Gastrocnemius medialis (tissue), 4 donors: ENCODE measurements at regions not wholly inside any gene's neighbourhood (a gene's known extent, or its start where the extent isn't known, plus 50 kb on each side); places are given as distances from the start of the nearest gene placed in this dataset.

Experiments
- ATAC-seq, 2 donors: fragments of 150-250 bp; one replicate each; pipeline ENCODE4 v1.9.1; 2016
- DNase-seq, 2 donors: peaks; one replicate each; pipeline ENCODE4 v3.0.0-alpha.2; 2019
- H3K27ac ChIP-seq, 4 donors: fragments of 200-600 bp; sonication (generic); 1 replicate in 1 of 4; 2 replicates in 3 of 4; pipeline ENCODE4 v1.5.1; 2016 to 2018; ENCODE audit warnings: mild to moderate bottlenecking in 2 of 4, moderate library complexity in 1 of 4
- H3K27me3 ChIP-seq, 3 donors: fragments of 200-600 bp; sonication (generic) in 2 of 3; 1 replicate in 1 of 3; 2 replicates in 2 of 3; pipeline versions ENCODE4 v1.5.1 to v1.6.0; 2016 to 2019; ENCODE audit warnings: mild to moderate bottlenecking in 1 of 3, moderate library complexity in 1 of 3
- H3K36me3 ChIP-seq, 2 donors: fragments of 200-600 bp; sonication (generic) in 1 of 2; one replicate each; pipeline ENCODE4 v1.5.1; 2017 to 2018
- H3K4me1 ChIP-seq, 2 donors: fragments of 200-600 bp; sonication (generic) in 1 of 2; one replicate each; pipeline ENCODE4 v1.5.1; 2016 to 2017; ENCODE audit warnings: mild to moderate bottlenecking in 2 of 2
- H3K4me3 ChIP-seq, 4 donors: fragments of 200-600 bp; sonication (generic) in 3 of 4; 1 replicate in 1 of 4; 2 replicates in 3 of 4; pipeline ENCODE4 v1.5.1; 2016 to 2019; ENCODE audit warnings: mild to moderate bottlenecking in 2 of 4
- H3K9me3 ChIP-seq, 3 donors: fragments of 200-600 bp; sonication (generic) in 2 of 3; 1 replicate in 1 of 3; 2 replicates in 2 of 3; pipeline ENCODE4 v1.5.1; 2016 to 2019
- POLR2A ChIP-seq, 2 donors: fragments of 450-650 bp; IDR thresholded peaks; one replicate each; pipeline ENCODE4 v1.6.1; 2017; ENCODE audit warnings: antibody characterized with exemption in 2 of 2, mild to moderate bottlenecking in 2 of 2, moderate library complexity in 2 of 2
- in situ Hi-C, 4 donors: fragments of 200-750 bp; cut with MboI; loops; one replicate each; pipeline versions ENCODE4 v1.15.0 to v1.8.0; 2017; ENCODE audit warnings: low sequenced_read_pairs in 4 of 4
- intact Hi-C: fragments of 100-400 bp; cut with DNase I; formaldehyde crosslinking; loops from one replicate; pipeline ENCODE4 v1.15.1; 2023; ENCODE audit warnings: low total_unique reads
- TF ChIP-seq, protein P1 (sequence below), 5 experiments: fragments of 450-650 bp in 3 of 5; fragments of 200-600 bp in 2 of 5; sonication (generic) in 2 of 5; IDR thresholded peaks in 4 of 5; conservative IDR thresholded peaks in 1 of 5; 1 replicate in 4 of 5; 2 replicates in 1 of 5; pipeline ENCODE4 v1.5.1; 2016 to 2019; ENCODE audit warnings: antibody characterized with exemption in 5 of 5, mild to moderate bottlenecking in 3 of 5, moderate library complexity in 3 of 5

DNA sequence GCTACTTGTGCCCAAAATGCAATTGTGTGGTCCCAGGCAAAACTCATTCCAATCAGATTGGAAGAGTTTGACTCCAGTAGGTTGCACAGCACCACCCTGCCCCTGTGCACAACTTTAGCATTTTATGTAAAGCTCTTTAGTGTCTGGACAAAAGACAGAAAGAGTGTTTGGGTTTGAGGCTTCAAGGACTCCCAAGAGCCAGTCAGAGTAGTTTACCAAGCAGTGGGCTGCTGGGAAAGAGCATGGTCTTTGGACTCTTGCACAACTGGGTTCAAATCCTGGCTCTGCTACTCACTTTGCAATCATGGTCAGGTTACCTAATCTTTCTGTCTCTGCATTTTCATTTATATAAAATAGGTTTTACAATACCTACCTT, 75.8 kb upstream of the UMPS start:
- peaks cover 18 to 20% of the 10 kb centered on the region in 2 donors for H3K4me1 ChIP-seq
- intact Hi-C loops (no loop called here), in situ Hi-C loops (no loop called here)
- H3K36me3 ChIP-seq: peaks cover 0 to 55% of the 10 kb centered on the region in 2 donors
- H3K4me3 ChIP-seq: no peak overlapping the region
- H3K27me3 ChIP-seq: no peaks in the 10 kb centered on the region
- ATAC-seq: no peak
- H3K9me3 ChIP-seq: no peaks in the 10 kb centered on the region
- H3K27ac ChIP-seq: peak overlapping the region in 1 of 4 donors; percentile 47
- no peak for TF ChIP-seq POLR2A (IDR thresholded peaks at IDR 0.05)
- TF ChIP-seq, protein P1, sequence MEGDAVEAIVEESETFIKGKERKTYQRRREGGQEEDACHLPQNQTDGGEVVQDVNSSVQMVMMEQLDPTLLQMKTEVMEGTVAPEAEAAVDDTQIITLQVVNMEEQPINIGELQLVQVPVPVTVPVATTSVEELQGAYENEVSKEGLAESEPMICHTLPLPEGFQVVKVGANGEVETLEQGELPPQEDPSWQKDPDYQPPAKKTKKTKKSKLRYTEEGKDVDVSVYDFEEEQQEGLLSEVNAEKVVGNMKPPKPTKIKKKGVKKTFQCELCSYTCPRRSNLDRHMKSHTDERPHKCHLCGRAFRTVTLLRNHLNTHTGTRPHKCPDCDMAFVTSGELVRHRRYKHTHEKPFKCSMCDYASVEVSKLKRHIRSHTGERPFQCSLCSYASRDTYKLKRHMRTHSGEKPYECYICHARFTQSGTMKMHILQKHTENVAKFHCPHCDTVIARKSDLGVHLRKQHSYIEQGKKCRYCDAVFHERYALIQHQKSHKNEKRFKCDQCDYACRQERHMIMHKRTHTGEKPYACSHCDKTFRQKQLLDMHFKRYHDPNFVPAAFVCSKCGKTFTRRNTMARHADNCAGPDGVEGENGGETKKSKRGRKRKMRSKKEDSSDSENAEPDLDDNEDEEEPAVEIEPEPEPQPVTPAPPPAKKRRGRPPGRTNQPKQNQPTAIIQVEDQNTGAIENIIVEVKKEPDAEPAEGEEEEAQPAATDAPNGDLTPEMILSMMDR (IDR thresholded peaks at IDR 0.05 in 4 of 5, conservative IDR thresholded peaks at IDR 0.05 in 1 of 5): no peak
- no peak for DNase-seq

DNA sequence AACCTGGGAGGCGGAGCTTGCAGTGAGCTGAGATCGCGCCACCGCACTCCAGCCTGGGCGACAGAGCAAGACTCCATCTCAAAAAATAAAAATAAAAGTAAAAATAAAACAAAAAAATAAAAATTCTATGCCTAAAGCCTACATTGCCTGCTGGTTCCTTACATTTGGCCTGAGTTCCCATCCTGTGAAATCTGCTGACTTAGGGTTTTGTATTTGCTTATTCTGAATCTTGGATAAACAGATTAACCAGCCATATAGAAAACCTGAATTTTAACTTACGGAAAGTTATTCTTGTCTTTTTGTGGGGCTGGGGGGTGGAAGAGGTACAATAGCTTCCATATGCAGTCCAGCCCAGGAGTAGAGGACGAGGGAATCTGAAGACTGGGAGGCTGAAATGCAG, 73.7 kb upstream of the UMPS start:
- H3K27me3 ChIP-seq: no peaks in the 10 kb centered on the region
- no peaks in the 10 kb centered on the region for H3K9me3 ChIP-seq
- H3K36me3 ChIP-seq: peaks cover 0 to 68% of the 10 kb centered on the region in 2 donors
- no peak overlapping the region for H3K4me3 ChIP-seq
- TF ChIP-seq, protein P1 (IDR thresholded peaks at IDR 0.05 in 4 of 5, conservative IDR thresholded peaks at IDR 0.05 in 1 of 5): no peak
- no peak for TF ChIP-seq POLR2A (IDR thresholded peaks at IDR 0.05)
- ATAC-seq (no peak), DNase-seq (no peak)
- in situ Hi-C loops (no loop called here), intact Hi-C loops (no loop called here)
- peaks cover 18 to 20% of the 10 kb centered on the region in 2 donors for H3K4me1 ChIP-seq
- no peak overlapping the region for H3K27ac ChIP-seq

DNA sequence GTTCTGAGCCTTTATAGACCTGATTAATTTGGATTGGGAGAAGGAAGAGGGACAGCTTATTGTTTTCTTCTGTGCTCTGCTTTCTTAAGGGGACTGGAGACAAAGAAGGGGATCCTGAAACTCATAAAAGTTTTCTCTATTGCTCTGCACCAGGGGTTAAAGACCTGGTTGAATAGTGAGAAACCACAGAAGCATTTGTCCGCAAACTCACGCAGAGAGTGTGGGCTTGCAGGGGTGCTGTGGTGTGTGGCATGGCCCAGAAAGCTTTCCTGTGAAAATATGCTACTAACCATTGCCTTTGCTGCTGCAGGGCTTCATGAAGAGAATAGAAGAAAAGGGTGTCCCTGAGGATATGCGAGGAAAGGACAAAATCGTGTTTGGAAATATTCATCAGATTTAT, 73.1 kb upstream of the UMPS start:
- Histone ChIP-seq H3K27me3 (no peaks in the 10 kb centered on the region), H3K9me3 (no peaks in the 10 kb centered on the region), H3K27ac (no peak overlapping the region), H3K4me1 (peaks cover 18 to 20% of the 10 kb centered on the region in 2 donors), H3K36me3 (peaks cover 0 to 66% of the 10 kb centered on the region in 2 donors), H3K4me3 (no peak overlapping the region)
- intact Hi-C loops: no loop called here
- TF ChIP-seq, protein P1 (IDR thresholded peaks at IDR 0.05 in 4 of 5, conservative IDR thresholded peaks at IDR 0.05 in 1 of 5): no peak
- TF ChIP-seq POLR2A (IDR thresholded peaks at IDR 0.05): no peak
- ATAC-seq (no peak), DNase-seq (no peak)
- in situ Hi-C loops: no loop called here

DNA sequence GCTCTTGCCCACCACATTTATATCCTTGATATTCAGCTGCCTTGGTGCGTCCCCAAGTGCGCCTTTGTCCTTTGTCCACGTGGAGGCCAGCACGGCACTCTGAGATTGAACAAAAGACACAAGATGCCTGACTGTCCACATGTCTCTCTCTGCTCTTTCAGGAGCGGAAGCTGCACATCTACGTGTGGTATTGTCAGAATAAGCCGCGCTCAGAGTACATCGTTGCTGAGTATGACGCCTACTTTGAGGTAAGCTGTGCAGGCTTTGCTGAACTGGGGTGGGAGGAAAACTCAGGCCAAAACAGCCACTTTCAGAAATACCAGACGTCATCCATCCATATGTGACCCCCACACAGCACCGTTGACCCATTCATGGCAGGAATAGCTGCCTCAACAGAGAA, 72.0 kb upstream of the UMPS start:
- Histone ChIP-seq H3K27me3 (no peaks in the 10 kb centered on the region), H3K4me3 (no peak overlapping the region), H3K4me1 (peaks cover 16 to 17% of the 10 kb centered on the region in 2 donors), H3K36me3 (peaks cover 0 to 69% of the 10 kb centered on the region in 2 donors), H3K27ac (no peak overlapping the region), H3K9me3 (no peaks in the 10 kb centered on the region)
- in situ Hi-C loops: no loop called here
- DNase-seq (no peak), ATAC-seq (no peak)
- intact Hi-C loops: no loop called here
- TF ChIP-seq, protein P1 (IDR thresholded peaks at IDR 0.05 in 4 of 5, conservative IDR thresholded peaks at IDR 0.05 in 1 of 5): no peak
- no peak for TF ChIP-seq POLR2A (IDR thresholded peaks at IDR 0.05)

DNA sequence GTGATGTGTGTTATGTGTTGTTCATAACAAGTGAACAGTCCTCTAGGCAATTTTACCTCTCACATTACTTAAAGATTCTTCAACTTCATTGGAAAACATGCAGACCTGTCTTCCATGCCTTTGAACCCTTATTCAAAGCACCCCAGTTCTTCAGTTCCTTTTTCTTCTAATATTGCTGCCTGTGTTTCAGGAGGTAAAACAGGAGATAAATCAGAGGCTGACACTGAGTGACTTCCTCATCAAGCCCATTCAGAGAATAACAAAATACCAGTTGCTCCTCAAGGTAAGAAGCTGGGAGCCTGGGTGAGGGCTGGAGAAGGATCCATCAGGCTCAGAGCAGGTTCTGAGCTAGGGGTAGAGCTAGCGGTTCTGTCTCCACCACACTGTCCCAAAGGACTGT, 71.1 kb upstream of the UMPS start:
- TF ChIP-seq POLR2A (IDR thresholded peaks at IDR 0.05): no peak
- TF ChIP-seq, protein P1 (IDR thresholded peaks at IDR 0.05 in 4 of 5, conservative IDR thresholded peaks at IDR 0.05 in 1 of 5): no peak
- ATAC-seq: no peak
- in situ Hi-C loops (no loop called here), intact Hi-C loops (no loop called here)
- H3K9me3 ChIP-seq: no peaks in the 10 kb centered on the region
- no peak overlapping the region for H3K27ac ChIP-seq
- peaks cover 0 to 77% of the 10 kb centered on the region in 2 donors for H3K36me3 ChIP-seq
- H3K4me1 ChIP-seq: peaks cover 7 to 8% of the 10 kb centered on the region in 2 donors
- no peaks in the 10 kb centered on the region for H3K27me3 ChIP-seq
- H3K4me3 ChIP-seq: no peak overlapping the region
- DNase-seq: no peak
